Activated naive CD4-positive, alpha-beta T cell treated with anti-CD3 and anti-CD28 coated beads for 36 hours (primary cell): ENCODE measurements at regions not wholly inside any gene's neighbourhood (a gene's known extent, or its start where the extent isn't known, plus 50 kb on each side); places are given as distances from the start of the nearest gene placed in this dataset.

Experiments used
- CTCF ChIA-PET: fragments of 350-600 bp; sonication (Branson Sonifier 250); formaldehyde crosslinking; loops from one replicate; lab custom pipeline; 2021; ENCODE audit warnings: antibody characterized with exemption; lab: Charles Lee
- DNase-seq: peaks from one replicate; pipeline ENCODE4 v3.0.0-alpha.2; 2020
- H3K27ac Mint-ChIP-seq: one replicate; pipeline ENCODE4 v1.8.0; 2021; ENCODE audit warnings: mild to moderate bottlenecking, mixed read lengths
- H3K27me3 Mint-ChIP-seq: one replicate; pipeline ENCODE4 v1.8.0; 2021; ENCODE audit warnings: low read depth, mixed read lengths
- H3K36me3 Mint-ChIP-seq: one replicate; pipeline ENCODE4 v1.8.0; 2021; ENCODE audit warnings: low read depth, mixed read lengths
- H3K4me1 Mint-ChIP-seq: one replicate; pipeline ENCODE4 v1.8.0; 2021; ENCODE audit warnings: low read depth, mixed read lengths
- H3K4me3 Mint-ChIP-seq: one replicate; pipeline ENCODE4 v1.8.0; 2021; ENCODE audit warnings: mild to moderate bottlenecking, moderate library complexity, mixed read lengths
- H3K9me3 Mint-ChIP-seq: one replicate; pipeline ENCODE4 v1.8.0; 2021; ENCODE audit warnings: mixed read lengths
- intact Hi-C: fragments of 100-400 bp; cut with micrococcal nuclease; formaldehyde crosslinking; loops from one replicate; pipeline ENCODE4 v1.15.1; 2023

- no peak for DNase-seq
- Mint-ChIP-seq H3K4me1 (no peaks in the 10 kb centered on the region), H3K36me3 (no peaks in the 10 kb centered on the region), H3K4me3 (no peak overlapping the region), H3K9me3 (peaks cover 5% of the 10 kb centered on the region), H3K27me3 (no peaks in the 10 kb centered on the region), H3K27ac (no peak overlapping the region)
- intact Hi-C loops: no loop called here
- CTCF ChIA-PET: no interaction called here
These were observed 376.7 kb upstream of the SOX11 start for GRCh38 chr2:5315512-5315911.

- H3K36me3 Mint-ChIP-seq: no peaks in the 10 kb centered on the region
- H3K4me3 Mint-ChIP-seq: no peak overlapping the region
- H3K4me1 Mint-ChIP-seq: no peaks in the 10 kb centered on the region
- intact Hi-C loops: no loop called here
- CTCF ChIA-PET: no interaction called here
- no peaks in the 10 kb centered on the region for H3K27me3 Mint-ChIP-seq
- DNase-seq: no peak
- no peak overlapping the region for H3K27ac Mint-ChIP-seq
- peaks cover 7% of the 10 kb centered on the region for H3K9me3 Mint-ChIP-seq
These were observed 376.1 kb upstream of the SOX11 start for GRCh38 chr2:5316001-5316490.

- Mint-ChIP-seq H3K27ac (no peak overlapping the region), H3K4me3 (no peak overlapping the region), H3K4me1 (no peaks in the 10 kb centered on the region), H3K27me3 (no peaks in the 10 kb centered on the region), H3K9me3 (peaks cover 6% of the 10 kb centered on the region), H3K36me3 (no peaks in the 10 kb centered on the region)
- CTCF ChIA-PET: no interaction called here
- DNase-seq: no peak
- intact Hi-C loops: no loop called here
These were observed 372.7 kb upstream of the SOX11 start for GRCh38 chr2:5319493-5319892.

- H3K4me1 Mint-ChIP-seq: no peaks in the 10 kb centered on the region
- DNase-seq: no peak
- H3K4me3 Mint-ChIP-seq: no peak overlapping the region
- intact Hi-C loops: no loop called here
- no peaks in the 10 kb centered on the region for H3K36me3 Mint-ChIP-seq
- no peak overlapping the region for H3K27ac Mint-ChIP-seq
- peaks cover 8% of the 10 kb centered on the region for H3K9me3 Mint-ChIP-seq
- H3K27me3 Mint-ChIP-seq: no peaks in the 10 kb centered on the region
- CTCF ChIA-PET: no interaction called here
These were observed 369.8 kb upstream of the SOX11 start for GRCh38 chr2:5322396-5322795.

GRCh38 chr2:5325523-5325922, 366.7 kb upstream of the SOX11 start:
- H3K4me3 Mint-ChIP-seq: no peak overlapping the region
- H3K9me3 Mint-ChIP-seq: peaks cover 4% of the 10 kb centered on the region
- intact Hi-C loops: no loop called here
- H3K36me3 Mint-ChIP-seq: no peaks in the 10 kb centered on the region
- DNase-seq: no peak
- CTCF ChIA-PET: no interaction called here
- H3K27me3 Mint-ChIP-seq: no peaks in the 10 kb centered on the region
- H3K4me1 Mint-ChIP-seq: no peaks in the 10 kb centered on the region
- H3K27ac Mint-ChIP-seq: no peak overlapping the region

GRCh38 chr2:5328826-5329225, 363.4 kb upstream of the SOX11 start:
- DNase-seq: no peak
- H3K4me1 Mint-ChIP-seq: no peaks in the 10 kb centered on the region
- no peaks in the 10 kb centered on the region for H3K27me3 Mint-ChIP-seq
- H3K27ac Mint-ChIP-seq: no peak overlapping the region
- CTCF ChIA-PET: interaction anchor here (0.6 kb wide), 1 partner anchor 96 kb away, joined by 3 read pairs; no protein-coding TSS in a partner anchor
- no peaks in the 10 kb centered on the region for H3K36me3 Mint-ChIP-seq
- H3K9me3 Mint-ChIP-seq: peaks cover 2% of the 10 kb centered on the region
- H3K4me3 Mint-ChIP-seq: no peak overlapping the region
- intact Hi-C loops: no loop called here

- intact Hi-C loops: no loop called here
- Mint-ChIP-seq H3K4me1 (no peaks in the 10 kb centered on the region), H3K27me3 (no peaks in the 10 kb centered on the region), H3K36me3 (no peaks in the 10 kb centered on the region), H3K27ac (no peak overlapping the region), H3K9me3 (peaks cover 2% of the 10 kb centered on the region), H3K4me3 (no peak overlapping the region)
- DNase-seq: no peak
- CTCF ChIA-PET: no interaction called here
These were observed 362.4 kb upstream of the SOX11 start for GRCh38 chr2:5329763-5330162.

- intact Hi-C loops: no loop called here
- Mint-ChIP-seq H3K9me3 (no peaks in the 10 kb centered on the region), H3K36me3 (no peaks in the 10 kb centered on the region), H3K27ac (no peak overlapping the region), H3K4me3 (no peak overlapping the region), H3K4me1 (no peaks in the 10 kb centered on the region), H3K27me3 (no peaks in the 10 kb centered on the region)
- CTCF ChIA-PET: no interaction called here
- DNase-seq: no peak
These were observed 361.2 kb upstream of the SOX11 start for GRCh38 chr2:5330961-5331360.

- H3K4me1 Mint-ChIP-seq: no peaks in the 10 kb centered on the region
- intact Hi-C loops: no loop called here
- H3K36me3 Mint-ChIP-seq: no peaks in the 10 kb centered on the region
- H3K4me3 Mint-ChIP-seq: no peak overlapping the region
- CTCF ChIA-PET: interaction anchor here (0.7 kb wide), 1 partner anchor 355 kb away, joined by 3 read pairs; no protein-coding TSS in a partner anchor
- no peak for DNase-seq
- no peaks in the 10 kb centered on the region for H3K27me3 Mint-ChIP-seq
- no peak overlapping the region for H3K27ac Mint-ChIP-seq
- H3K9me3 Mint-ChIP-seq: peaks cover 2% of the 10 kb centered on the region
These were observed 359.3 kb upstream of the SOX11 start for GRCh38 chr2:5332925-5333324.

GRCh38 chr2:5339473-5339872, 352.7 kb upstream of the SOX11 start:
- Mint-ChIP-seq H3K4me1 (no peaks in the 10 kb centered on the region), H3K9me3 (peaks cover 2% of the 10 kb centered on the region), H3K36me3 (no peaks in the 10 kb centered on the region), H3K27me3 (peaks cover 4% of the 10 kb centered on the region), H3K27ac (no peak overlapping the region), H3K4me3 (no peak overlapping the region)
- intact Hi-C loops: no loop called here
- CTCF ChIA-PET: no interaction called here
- no peak for DNase-seq

- Mint-ChIP-seq H3K36me3 (no peaks in the 10 kb centered on the region), H3K4me3 (no peak overlapping the region), H3K27ac (no peak overlapping the region), H3K27me3 (peaks cover 4% of the 10 kb centered on the region), H3K4me1 (no peaks in the 10 kb centered on the region), H3K9me3 (no peaks in the 10 kb centered on the region)
- intact Hi-C loops: no loop called here
- CTCF ChIA-PET: no interaction called here
- DNase-seq: no peak
These were observed 348.3 kb upstream of the SOX11 start for GRCh38 chr2:5343785-5344335.

- H3K4me3 Mint-ChIP-seq: no peak overlapping the region
- DNase-seq: no peak
- CTCF ChIA-PET: no interaction called here
- intact Hi-C loops: no loop called here
- no peaks in the 10 kb centered on the region for H3K36me3 Mint-ChIP-seq
- H3K4me1 Mint-ChIP-seq: no peaks in the 10 kb centered on the region
- no peaks in the 10 kb centered on the region for H3K27me3 Mint-ChIP-seq
- no peak overlapping the region for H3K27ac Mint-ChIP-seq
- H3K9me3 Mint-ChIP-seq: peaks cover 6% of the 10 kb centered on the region
These were observed 339.9 kb upstream of the SOX11 start for GRCh38 chr2:5352286-5352685.

- Mint-ChIP-seq H3K36me3 (no peaks in the 10 kb centered on the region), H3K4me3 (no peak overlapping the region), H3K4me1 (no peaks in the 10 kb centered on the region), H3K27me3 (no peaks in the 10 kb centered on the region), H3K9me3 (peaks cover 6% of the 10 kb centered on the region), H3K27ac (no peak overlapping the region)
- no peak for DNase-seq
- intact Hi-C loops: no loop called here
- CTCF ChIA-PET: no interaction called here
These were observed 338.6 kb upstream of the SOX11 start for GRCh38 chr2:5353565-5353964.
